ENCODE measurements at regions not wholly inside any gene's neighbourhood (a gene's known extent, or its start where the extent isn't known, plus 50 kb on each side); places are given as distances from the start of the nearest gene placed in this dataset.

- H3K36me3 ChIP-seq (ENCODE audit: control insufficient read depth, insufficient read depth, low read length) = no peaks in the 10 kb centered on the region
- DNase-seq = no peak
- H3K27me3 ChIP-seq (replicated peaks; ENCODE audit: control insufficient read depth, insufficient read depth, low read length, poor library complexity, severe bottlenecking) = no peaks in the 10 kb centered on the region
- peaks cover 19% of the 10 kb centered on the region for H3K4me1 ChIP-seq (ENCODE audit: control insufficient read depth, insufficient read depth, low read length, poor library complexity, severe bottlenecking)
- H3K27ac ChIP-seq (ENCODE audit: insufficient read depth, low read length, poor library complexity, severe bottlenecking) = no peak overlapping the region
- no peak overlapping the region for H3K4me3 ChIP-seq (ENCODE audit: insufficient read depth, low read depth, low read length, poor library complexity, severe bottlenecking)
- H3K9me3 ChIP-seq (ENCODE audit: control insufficient read depth, low read length) = no peaks in the 10 kb centered on the region
Observed at GRCh38 chr11:59273373-59273841, 60.7 kb upstream of the MPEG1 start.

DNA sequence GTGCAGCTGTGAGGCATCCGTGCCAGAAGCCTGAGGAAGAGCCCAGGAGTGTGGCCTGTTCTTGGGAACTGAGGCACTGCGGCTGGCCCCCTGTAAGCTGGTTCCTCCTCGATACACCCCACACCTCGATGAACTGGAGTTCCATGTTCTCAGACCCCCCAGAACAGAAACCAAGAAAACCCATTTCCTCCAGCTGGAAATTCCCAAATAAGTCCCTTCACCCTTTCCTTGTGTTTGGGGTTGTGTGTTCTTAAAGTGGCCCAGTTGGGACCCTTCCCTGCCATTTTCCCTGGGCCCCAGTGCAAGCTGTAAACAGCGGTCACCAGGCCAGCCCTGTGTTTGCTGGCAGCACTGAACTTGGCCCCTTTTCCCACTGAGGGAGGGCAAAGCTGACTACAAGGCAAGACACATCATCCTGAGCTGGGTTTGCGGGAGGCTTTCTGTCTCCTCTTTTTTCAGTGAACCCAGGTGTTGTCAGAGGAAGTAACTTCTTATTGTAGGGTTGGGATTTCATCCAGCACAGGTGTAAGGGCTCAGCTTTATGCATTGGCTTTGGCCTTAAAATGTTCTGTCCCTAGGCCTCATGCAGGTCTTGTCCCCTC lies 60.1 kb upstream of the MPEG1 start:
- Histone ChIP-seq H3K27me3 (replicated peaks; ENCODE audit: control insufficient read depth, insufficient read depth, low read length, poor library complexity, severe bottlenecking) (no peaks in the 10 kb centered on the region), H3K4me3 (ENCODE audit: insufficient read depth, low read depth, low read length, poor library complexity, severe bottlenecking) (no peak overlapping the region), H3K36me3 (ENCODE audit: control insufficient read depth, insufficient read depth, low read length) (no peaks in the 10 kb centered on the region), H3K9me3 (ENCODE audit: control insufficient read depth, low read length) (no peaks in the 10 kb centered on the region), H3K4me1 (ENCODE audit: control insufficient read depth, insufficient read depth, low read length, poor library complexity, severe bottlenecking) (peaks cover 19% of the 10 kb centered on the region), H3K27ac (ENCODE audit: insufficient read depth, low read length, poor library complexity, severe bottlenecking) (no peak overlapping the region)
- no peak for DNase-seq

- peaks cover 19% of the 10 kb centered on the region for H3K4me1 ChIP-seq (ENCODE audit: control insufficient read depth, insufficient read depth, low read length, poor library complexity, severe bottlenecking)
- H3K27me3 ChIP-seq (replicated peaks; ENCODE audit: control insufficient read depth, insufficient read depth, low read length, poor library complexity, severe bottlenecking) = no peaks in the 10 kb centered on the region
- no peak overlapping the region for H3K27ac ChIP-seq (ENCODE audit: insufficient read depth, low read length, poor library complexity, severe bottlenecking)
Observed at GRCh38 chr11:59271811-59272327, 59.1 kb upstream of the MPEG1 start.

DNA sequence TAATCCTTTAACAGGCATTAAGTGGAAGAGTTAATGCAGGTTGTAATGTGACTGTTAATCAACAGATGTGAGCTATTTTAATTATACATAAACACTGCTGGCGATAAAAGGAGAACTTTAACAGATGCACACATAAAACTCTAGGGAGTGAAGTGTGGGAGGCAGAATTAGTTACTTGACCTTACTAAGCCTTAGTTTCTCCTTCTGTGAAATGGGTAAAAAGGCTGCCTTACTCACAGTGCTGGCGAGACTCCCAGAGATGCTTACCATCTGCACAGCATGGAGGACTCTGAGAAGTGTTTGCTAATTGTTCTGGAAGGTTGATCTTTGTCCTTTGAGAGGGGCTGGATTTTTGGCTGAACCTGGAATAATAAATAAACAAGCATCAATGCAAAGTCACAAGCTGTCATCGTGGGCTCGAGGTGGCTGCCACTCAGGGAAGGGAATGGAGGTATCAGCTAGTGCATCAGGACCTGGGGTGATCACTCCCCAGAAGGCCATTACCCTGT lies 58.6 kb upstream of the MPEG1 start:
- no peak overlapping the region for H3K27ac ChIP-seq (ENCODE audit: insufficient read depth, low read length, poor library complexity, severe bottlenecking)
- H3K36me3 ChIP-seq (ENCODE audit: control insufficient read depth, insufficient read depth, low read length) = no peaks in the 10 kb centered on the region
- no peak for DNase-seq
- H3K4me3 ChIP-seq (ENCODE audit: insufficient read depth, low read depth, low read length, poor library complexity, severe bottlenecking) = no peak overlapping the region
- no peaks in the 10 kb centered on the region for H3K9me3 ChIP-seq (ENCODE audit: control insufficient read depth, low read length)
- H3K27me3 ChIP-seq (replicated peaks; ENCODE audit: control insufficient read depth, insufficient read depth, low read length, poor library complexity, severe bottlenecking) = no peaks in the 10 kb centered on the region
- H3K4me1 ChIP-seq (ENCODE audit: control insufficient read depth, insufficient read depth, low read length, poor library complexity, severe bottlenecking) = peaks cover 19% of the 10 kb centered on the region

More at GRCh38 chr11:59271811-59272327, 59.1 kb upstream of the MPEG1 start:
- no peaks in the 10 kb centered on the region for H3K9me3 ChIP-seq (ENCODE audit: control insufficient read depth, low read length)
- no peaks in the 10 kb centered on the region for H3K36me3 ChIP-seq (ENCODE audit: control insufficient read depth, insufficient read depth, low read length)
- DNase-seq = no peak
- H3K4me3 ChIP-seq (ENCODE audit: insufficient read depth, low read depth, low read length, poor library complexity, severe bottlenecking) = no peak overlapping the region

DNA sequence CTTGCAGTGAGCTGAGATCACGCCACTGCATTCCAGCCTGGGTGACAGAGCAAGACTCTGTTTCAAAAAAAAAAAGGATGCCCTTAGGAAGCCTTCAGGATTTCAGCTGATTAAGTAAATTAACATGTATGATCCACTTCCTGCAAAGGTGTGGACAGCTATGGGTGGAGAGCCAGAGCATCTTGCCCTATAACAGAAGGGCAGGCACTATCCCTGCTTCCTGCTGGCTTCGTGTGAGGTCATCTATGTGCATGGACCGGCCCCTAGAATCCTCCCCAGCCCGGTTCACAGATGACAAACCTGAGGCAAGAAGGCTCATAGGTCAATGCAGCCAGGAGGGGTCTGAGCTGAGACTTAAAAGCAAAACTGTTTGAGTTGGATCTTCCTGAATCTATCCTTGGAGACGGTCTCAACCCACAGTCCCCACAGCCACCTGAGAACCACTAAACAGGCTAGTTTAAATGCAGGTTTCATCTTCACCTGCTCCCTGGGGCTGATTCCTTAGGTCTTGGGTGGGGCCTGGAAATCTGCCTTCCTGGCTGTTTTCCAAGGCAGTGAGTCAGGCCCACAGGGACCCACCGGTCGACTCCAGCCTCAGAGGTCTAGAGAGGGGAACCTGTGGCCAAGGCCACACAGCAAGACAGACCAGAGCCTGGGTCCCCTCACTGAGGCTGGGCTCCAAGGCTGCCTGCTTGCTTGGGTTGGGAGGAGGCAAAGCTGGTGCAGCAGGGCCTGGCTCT lies 55.2 kb upstream of the MPEG1 start:
- H3K9me3 ChIP-seq (ENCODE audit: control insufficient read depth, low read length) = no peaks in the 10 kb centered on the region
- no peak overlapping the region for H3K4me3 ChIP-seq (ENCODE audit: insufficient read depth, low read depth, low read length, poor library complexity, severe bottlenecking)
- no peaks in the 10 kb centered on the region for H3K27me3 ChIP-seq (replicated peaks; ENCODE audit: control insufficient read depth, insufficient read depth, low read length, poor library complexity, severe bottlenecking)
- no peaks in the 10 kb centered on the region for H3K36me3 ChIP-seq (ENCODE audit: control insufficient read depth, insufficient read depth, low read length)
- peaks cover 5% of the 10 kb centered on the region for H3K4me1 ChIP-seq (ENCODE audit: control insufficient read depth, insufficient read depth, low read length, poor library complexity, severe bottlenecking)
- no peak for DNase-seq
- H3K27ac ChIP-seq (ENCODE audit: insufficient read depth, low read length, poor library complexity, severe bottlenecking) = no peak overlapping the region

DNA sequence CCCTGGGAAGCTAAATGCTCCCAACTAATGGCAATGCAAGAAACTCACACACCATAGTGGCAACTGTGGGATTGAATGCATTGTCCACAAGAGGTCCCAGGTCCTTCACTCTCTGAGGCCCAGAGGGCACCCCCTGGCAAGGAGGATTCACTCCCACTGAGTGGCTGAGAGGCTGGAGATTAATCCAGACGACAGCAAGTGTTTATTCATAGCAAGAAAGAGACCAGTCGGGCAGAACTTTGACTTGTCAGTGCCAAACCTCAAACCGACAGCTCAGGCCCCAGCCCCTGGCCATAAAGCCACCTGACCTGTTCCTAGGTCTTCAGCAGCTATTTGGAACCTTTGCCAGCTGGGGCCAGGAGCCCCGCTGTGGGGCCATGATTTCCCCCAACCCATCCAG lies 54.5 kb upstream of the MPEG1 start:
- Histone ChIP-seq H3K27me3 (replicated peaks; ENCODE audit: control insufficient read depth, insufficient read depth, low read length, poor library complexity, severe bottlenecking) (no peaks in the 10 kb centered on the region), H3K4me3 (ENCODE audit: insufficient read depth, low read depth, low read length, poor library complexity, severe bottlenecking) (no peak overlapping the region), H3K4me1 (ENCODE audit: control insufficient read depth, insufficient read depth, low read length, poor library complexity, severe bottlenecking) (no peaks in the 10 kb centered on the region), H3K27ac (ENCODE audit: insufficient read depth, low read length, poor library complexity, severe bottlenecking) (no peak overlapping the region), H3K36me3 (ENCODE audit: control insufficient read depth, insufficient read depth, low read length) (no peaks in the 10 kb centered on the region), H3K9me3 (ENCODE audit: control insufficient read depth, low read length) (no peaks in the 10 kb centered on the region)
- DNase-seq = no peak

DNA sequence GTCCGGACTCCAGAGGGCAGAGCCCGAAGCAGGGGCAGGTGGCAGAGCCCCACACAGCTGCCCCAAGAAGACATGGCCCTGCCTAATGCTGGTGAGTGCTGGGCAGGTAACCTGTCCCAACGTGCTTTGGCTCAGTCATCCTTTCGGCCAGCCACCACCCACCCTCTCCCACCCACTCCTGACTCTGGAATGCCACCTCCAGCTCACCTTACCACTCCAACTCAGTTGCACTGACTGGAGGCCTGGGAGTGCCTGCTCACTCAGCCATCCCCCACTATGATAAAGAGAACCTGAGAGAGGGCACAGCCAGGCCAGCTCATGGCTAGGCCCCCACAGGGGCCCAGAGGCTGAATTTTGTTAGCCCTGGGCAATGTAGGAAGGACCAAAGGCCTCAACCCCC lies 53.8 kb upstream of the MPEG1 start:
- no peak for DNase-seq
- Histone ChIP-seq H3K9me3 (ENCODE audit: control insufficient read depth, low read length) (no peaks in the 10 kb centered on the region), H3K36me3 (ENCODE audit: control insufficient read depth, insufficient read depth, low read length) (no peaks in the 10 kb centered on the region), H3K4me3 (ENCODE audit: insufficient read depth, low read depth, low read length, poor library complexity, severe bottlenecking) (no peak overlapping the region), H3K27me3 (replicated peaks; ENCODE audit: control insufficient read depth, insufficient read depth, low read length, poor library complexity, severe bottlenecking) (no peaks in the 10 kb centered on the region), H3K27ac (ENCODE audit: insufficient read depth, low read length, poor library complexity, severe bottlenecking) (no peak overlapping the region), H3K4me1 (ENCODE audit: control insufficient read depth, insufficient read depth, low read length, poor library complexity, severe bottlenecking) (no peaks in the 10 kb centered on the region)

DNA sequence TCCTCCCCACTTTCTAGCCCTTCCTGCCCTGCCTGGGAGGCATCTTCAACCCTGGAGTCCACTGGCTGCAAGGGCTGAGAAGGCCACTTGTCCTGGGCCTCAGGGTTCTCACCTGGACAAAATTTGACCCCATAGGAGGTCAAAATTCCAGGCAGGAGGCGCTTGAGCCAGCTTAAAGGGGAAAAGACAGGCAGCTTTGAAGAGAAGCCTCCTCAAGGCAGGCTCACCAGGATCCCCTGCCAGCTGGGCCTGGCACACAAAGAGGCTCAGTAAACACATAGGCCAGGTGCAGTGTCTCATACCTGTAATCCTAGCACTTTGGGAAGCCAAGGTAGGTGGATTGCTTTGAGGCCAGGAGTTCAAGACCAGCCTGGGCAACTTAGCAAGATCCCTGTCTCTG lies 53.0 kb upstream of the MPEG1 start:
- Histone ChIP-seq H3K27ac (ENCODE audit: insufficient read depth, low read length, poor library complexity, severe bottlenecking) (no peak overlapping the region), H3K9me3 (ENCODE audit: control insufficient read depth, low read length) (no peaks in the 10 kb centered on the region), H3K4me1 (ENCODE audit: control insufficient read depth, insufficient read depth, low read length, poor library complexity, severe bottlenecking) (no peaks in the 10 kb centered on the region), H3K36me3 (ENCODE audit: control insufficient read depth, insufficient read depth, low read length) (no peaks in the 10 kb centered on the region), H3K4me3 (ENCODE audit: insufficient read depth, low read depth, low read length, poor library complexity, severe bottlenecking) (no peak overlapping the region), H3K27me3 (replicated peaks; ENCODE audit: control insufficient read depth, insufficient read depth, low read length, poor library complexity, severe bottlenecking) (no peaks in the 10 kb centered on the region)
- DNase-seq = no peak

DNA sequence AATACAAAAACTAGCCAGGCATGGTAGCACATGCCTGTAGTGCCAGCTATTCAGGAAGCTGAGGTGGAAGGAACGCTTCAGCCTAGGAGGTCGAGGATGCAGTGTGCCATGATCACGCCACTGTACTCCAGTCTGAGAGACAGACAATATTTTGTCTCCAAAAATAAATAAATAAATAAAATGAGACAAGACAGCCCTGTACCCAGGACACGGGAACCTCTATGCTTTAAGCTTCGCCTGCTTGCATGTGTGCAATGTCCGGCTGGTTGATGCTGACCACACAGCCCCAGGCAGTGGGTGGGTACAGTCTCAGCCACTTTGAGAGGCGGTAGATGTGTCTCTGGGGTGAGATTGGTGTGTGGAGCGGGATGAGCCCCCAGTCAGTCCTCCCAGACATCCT lies 52.0 kb upstream of the MPEG1 start:
- H3K4me3 ChIP-seq (ENCODE audit: insufficient read depth, low read depth, low read length, poor library complexity, severe bottlenecking) = no peak overlapping the region
- no peaks in the 10 kb centered on the region for H3K27me3 ChIP-seq (replicated peaks; ENCODE audit: control insufficient read depth, insufficient read depth, low read length, poor library complexity, severe bottlenecking)
- no peaks in the 10 kb centered on the region for H3K4me1 ChIP-seq (ENCODE audit: control insufficient read depth, insufficient read depth, low read length, poor library complexity, severe bottlenecking)
- no peak overlapping the region for H3K27ac ChIP-seq (ENCODE audit: insufficient read depth, low read length, poor library complexity, severe bottlenecking)
- DNase-seq = no peak
- no peaks in the 10 kb centered on the region for H3K9me3 ChIP-seq (ENCODE audit: control insufficient read depth, low read length)
- H3K36me3 ChIP-seq (ENCODE audit: control insufficient read depth, insufficient read depth, low read length) = no peaks in the 10 kb centered on the region

- no peak overlapping the region for H3K4me3 ChIP-seq (ENCODE audit: insufficient read depth, low read depth, low read length, poor library complexity, severe bottlenecking)
- H3K27ac ChIP-seq (ENCODE audit: insufficient read depth, low read length, poor library complexity, severe bottlenecking) = no peak overlapping the region
- no peaks in the 10 kb centered on the region for H3K27me3 ChIP-seq (replicated peaks; ENCODE audit: control insufficient read depth, insufficient read depth, low read length, poor library complexity, severe bottlenecking)
- DNase-seq = no peak
- no peaks in the 10 kb centered on the region for H3K4me1 ChIP-seq (ENCODE audit: control insufficient read depth, insufficient read depth, low read length, poor library complexity, severe bottlenecking)
- no peaks in the 10 kb centered on the region for H3K36me3 ChIP-seq (ENCODE audit: control insufficient read depth, insufficient read depth, low read length)
- no peaks in the 10 kb centered on the region for H3K9me3 ChIP-seq (ENCODE audit: control insufficient read depth, low read length)
Observed at GRCh38 chr11:59263225-59263894, 50.6 kb upstream of the MPEG1 start.
